Activated T-helper 2 cell treated with anti-CD3 and anti-CD28 coated beads, Interferon-gamma antibody, Interleukin-2, Interleukin-4, amounts not matched to agents 10 μg/mL and 5 μg/mL and 100 μg/mL, durations not matched to agents 14 hours and 24 hours and 36 hours (primary cell): ENCODE measurements at regions not wholly inside any gene's neighbourhood (a gene's known extent, or its start where the extent isn't known, plus 50 kb on each side); places are given as distances from the start of the nearest gene placed in this dataset.
"Not testable (repeated sequence)": the region's sequence is repeated elsewhere in the genome, so short reads cannot be mapped to it uniquely, and the experiment has no call there.

Experiments used
- DNase-seq: peaks from one replicate; pipeline ENCODE4 v3.0.0; 2021; ENCODE audit warnings: low spot score
- H3K27ac Mint-ChIP-seq: one replicate; pipeline ENCODE4 v1.8.0; 2021; ENCODE audit warnings: mixed read lengths
- H3K27me3 Mint-ChIP-seq: one replicate; pipeline ENCODE4 v1.8.0; 2021; ENCODE audit warnings: low read depth, mixed read lengths
- H3K36me3 Mint-ChIP-seq: one replicate; pipeline ENCODE4 v1.8.0; 2021; ENCODE audit warnings: low read depth, mixed read lengths
- H3K4me1 Mint-ChIP-seq: one replicate; pipeline ENCODE4 v1.8.0; 2021; ENCODE audit warnings: low read depth, mixed read lengths
- H3K4me3 Mint-ChIP-seq: one replicate; pipeline ENCODE4 v1.8.0; 2021; ENCODE audit warnings: low read depth, mild to moderate bottlenecking, moderate library complexity, mixed read lengths
- H3K9me3 Mint-ChIP-seq: one replicate; pipeline ENCODE4 v1.8.0; 2021; ENCODE audit warnings: mixed read lengths
- intact Hi-C: fragments of 100-400 bp; cut with micrococcal nuclease; formaldehyde crosslinking; loops from one replicate; pipeline ENCODE4 v1.15.1; 2023

DNA sequence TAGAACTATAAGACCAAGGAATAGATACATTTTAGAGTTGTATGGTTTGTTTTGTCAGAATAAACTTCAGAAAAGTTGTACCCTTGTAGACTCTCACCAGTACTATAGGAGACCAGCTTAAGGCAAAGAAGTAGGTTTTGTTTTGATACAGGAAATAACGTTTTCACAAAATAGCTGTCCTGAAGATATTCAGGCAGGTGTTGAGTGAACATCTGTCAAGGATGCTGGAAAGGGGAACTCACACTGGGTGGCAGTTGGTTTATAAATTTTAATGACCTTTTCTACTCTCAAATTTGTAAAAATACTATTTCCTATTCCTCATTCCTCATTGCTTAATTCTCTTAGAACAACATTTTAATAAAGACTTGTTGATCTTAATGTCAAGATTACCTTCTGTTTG is 174.0 kb upstream of the MAN1A1 start:
- no peaks in the 10 kb centered on the region for H3K4me1 Mint-ChIP-seq
- H3K27ac Mint-ChIP-seq: no peak overlapping the region
- peaks cover 29% of the 10 kb centered on the region for H3K27me3 Mint-ChIP-seq
- DNase-seq: no peak
- H3K36me3 Mint-ChIP-seq: no peaks in the 10 kb centered on the region
- H3K9me3 Mint-ChIP-seq: no peaks in the 10 kb centered on the region
- intact Hi-C loops: no loop called here
- H3K4me3 Mint-ChIP-seq: no peak overlapping the region

DNA sequence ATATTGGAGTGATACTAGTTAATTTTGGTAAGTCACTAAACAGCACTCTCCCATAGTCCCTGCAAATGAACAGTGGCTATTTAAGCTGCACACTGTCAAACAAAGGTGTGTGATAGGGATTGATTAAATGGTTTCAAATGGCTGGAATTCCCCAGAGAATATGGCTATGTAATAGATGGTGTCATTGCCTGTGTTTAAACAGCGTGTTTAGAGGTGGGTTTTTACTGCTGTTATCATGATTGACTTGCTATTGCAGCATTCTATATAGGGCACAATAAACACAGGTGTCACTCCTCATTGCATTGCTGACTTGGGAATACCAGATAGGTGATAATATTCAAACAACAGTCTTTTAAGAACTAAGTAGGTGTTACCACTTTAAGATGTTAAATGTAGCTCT is 171.7 kb upstream of the MAN1A1 start:
- DNase-seq: no peak
- intact Hi-C loops: no loop called here
- Mint-ChIP-seq H3K4me3 (no peak overlapping the region), H3K36me3 (no peaks in the 10 kb centered on the region), H3K27ac (no peak overlapping the region), H3K4me1 (peaks cover 2% of the 10 kb centered on the region), H3K27me3 (peaks cover 30% of the 10 kb centered on the region), H3K9me3 (no peaks in the 10 kb centered on the region)

DNA sequence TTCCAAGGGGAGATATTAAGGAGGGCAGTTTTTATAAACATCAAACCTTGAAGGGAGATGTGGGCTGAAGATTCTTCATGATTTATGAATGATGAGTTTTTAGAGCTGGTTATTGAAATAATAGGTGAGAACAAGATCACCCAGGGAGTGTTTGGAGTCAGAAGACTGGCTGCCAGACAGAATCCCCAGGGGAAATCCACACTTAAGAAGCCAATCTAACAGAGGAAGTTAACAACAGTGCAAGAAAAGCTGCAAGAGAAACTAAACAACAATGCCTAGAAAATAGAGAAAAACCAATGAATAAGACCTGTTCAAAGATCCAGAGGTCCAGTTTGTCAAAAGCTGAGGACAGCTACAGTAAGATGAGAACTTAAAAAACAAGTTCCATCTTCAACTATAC is 167.9 kb upstream of the MAN1A1 start:
- H3K27ac Mint-ChIP-seq: no peak overlapping the region
- no peak overlapping the region for H3K4me3 Mint-ChIP-seq
- peaks cover 47% of the 10 kb centered on the region for H3K27me3 Mint-ChIP-seq

DNA sequence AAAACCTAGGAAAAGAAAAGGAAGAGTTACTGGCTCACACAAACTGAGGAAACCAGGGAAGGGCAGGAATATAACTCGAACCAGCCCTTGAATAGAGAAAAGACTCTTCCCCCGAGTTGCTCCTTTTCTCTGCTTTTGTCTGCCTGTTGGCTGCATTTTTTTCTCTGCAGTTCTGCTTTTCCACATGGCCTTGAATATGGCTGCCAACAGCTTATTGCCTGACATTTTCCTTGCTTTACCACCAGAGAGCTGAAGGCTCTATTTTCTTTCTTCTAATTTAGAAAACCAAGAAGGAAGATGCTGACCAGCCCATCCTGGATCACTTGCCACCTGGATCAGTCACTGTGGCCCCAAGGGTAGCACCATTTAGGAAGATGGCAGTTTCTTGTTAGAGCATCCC is 164.8 kb upstream of the MAN1A1 start:
- intact Hi-C loops: no loop called here
- Mint-ChIP-seq H3K27ac (no peak overlapping the region), H3K27me3 (peaks cover 50% of the 10 kb centered on the region), H3K36me3 (no peaks in the 10 kb centered on the region), H3K4me3 (no peak overlapping the region), H3K9me3 (no peaks in the 10 kb centered on the region), H3K4me1 (peaks cover 2% of the 10 kb centered on the region)
- DNase-seq: no peak

More for the DNA sequence above, 167.9 kb upstream of the MAN1A1 start:
- DNase-seq: no peak
- intact Hi-C loops: no loop called here
- no peaks in the 10 kb centered on the region for H3K9me3 Mint-ChIP-seq
- peaks cover 2% of the 10 kb centered on the region for H3K4me1 Mint-ChIP-seq
- H3K36me3 Mint-ChIP-seq: no peaks in the 10 kb centered on the region

DNA sequence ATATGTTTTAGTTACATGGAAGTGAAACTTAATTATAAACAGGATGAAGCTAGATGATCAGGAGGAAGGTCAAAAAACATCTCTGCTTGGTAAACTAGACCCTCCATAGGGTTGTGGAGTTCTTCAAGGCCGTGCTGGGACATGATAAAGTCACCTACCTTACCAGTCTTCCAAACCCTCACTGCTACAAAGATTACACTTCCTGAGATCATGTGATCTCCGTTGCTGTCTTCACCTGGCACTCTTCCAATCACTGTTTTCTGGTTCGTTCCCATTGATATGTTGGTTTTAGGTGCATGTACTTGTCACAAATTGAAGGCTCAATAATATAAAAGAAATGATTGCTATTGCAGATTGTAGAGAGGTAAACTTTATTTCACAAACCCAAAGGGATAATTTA is 161.5 kb upstream of the MAN1A1 start:
- Mint-ChIP-seq H3K36me3 (no peaks in the 10 kb centered on the region), H3K27ac (no peak overlapping the region), H3K4me1 (no peaks in the 10 kb centered on the region), H3K9me3 (no peaks in the 10 kb centered on the region), H3K4me3 (no peak overlapping the region), H3K27me3 (peaks cover 48% of the 10 kb centered on the region)
- intact Hi-C loops: no loop called here
- no peak for DNase-seq

DNA sequence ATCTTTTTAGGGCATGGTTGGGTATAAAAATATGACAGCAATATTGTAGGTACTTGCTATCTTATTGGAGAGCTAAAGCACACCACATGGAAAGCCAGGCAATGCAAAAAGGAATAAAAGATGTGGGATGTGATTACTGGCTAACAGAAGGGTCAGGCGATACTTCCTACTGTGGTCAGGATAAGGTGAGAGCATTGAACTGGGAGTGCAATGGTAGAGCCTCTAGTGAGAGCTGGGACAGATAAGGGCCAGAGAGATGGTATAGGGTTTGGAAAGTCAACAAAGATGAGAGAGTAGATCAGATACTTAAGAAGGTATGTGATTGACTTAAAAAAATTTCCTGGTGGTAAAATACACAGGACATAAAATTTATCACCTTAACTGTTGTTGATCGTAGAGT is 160.7 kb upstream of the MAN1A1 start:
- Mint-ChIP-seq H3K27ac (no peak overlapping the region), H3K4me1 (no peaks in the 10 kb centered on the region), H3K4me3 (no peak overlapping the region), H3K9me3 (no peaks in the 10 kb centered on the region), H3K36me3 (no peaks in the 10 kb centered on the region), H3K27me3 (peaks cover 46% of the 10 kb centered on the region)
- no peak for DNase-seq
- intact Hi-C loops: no loop called here

DNA sequence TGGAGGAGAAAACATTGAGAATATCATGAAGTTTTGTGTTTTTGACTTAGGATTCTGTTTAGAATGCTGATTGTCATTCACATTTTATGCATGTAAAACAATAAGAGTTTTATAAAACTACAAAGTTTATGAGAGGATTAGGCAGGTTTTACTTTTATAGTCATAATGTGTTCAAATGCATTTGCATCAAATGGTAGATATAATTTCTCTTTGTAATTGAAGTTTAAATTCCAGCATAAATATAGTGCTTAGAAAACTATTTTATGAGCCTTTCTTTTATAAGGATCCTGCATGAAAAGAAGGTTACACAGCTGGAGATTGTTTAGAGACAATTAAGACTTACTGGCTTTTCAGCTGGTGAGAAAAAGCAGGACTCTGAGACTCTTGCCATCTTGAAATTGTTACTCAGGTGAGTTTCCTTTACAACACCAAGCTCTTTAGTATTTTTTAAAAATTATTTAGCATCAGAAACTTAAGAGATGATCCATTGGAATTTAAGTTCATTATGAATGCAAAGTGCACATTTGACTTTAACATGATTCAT is 157.1 kb upstream of the MAN1A1 start:
- Mint-ChIP-seq H3K36me3 (no peaks in the 10 kb centered on the region), H3K9me3 (no peaks in the 10 kb centered on the region), H3K27ac (no peak overlapping the region), H3K4me1 (no peaks in the 10 kb centered on the region), H3K4me3 (no peak overlapping the region), H3K27me3 (peaks cover 34% of the 10 kb centered on the region)
- intact Hi-C loops: no loop called here
- DNase-seq: no peak

DNA sequence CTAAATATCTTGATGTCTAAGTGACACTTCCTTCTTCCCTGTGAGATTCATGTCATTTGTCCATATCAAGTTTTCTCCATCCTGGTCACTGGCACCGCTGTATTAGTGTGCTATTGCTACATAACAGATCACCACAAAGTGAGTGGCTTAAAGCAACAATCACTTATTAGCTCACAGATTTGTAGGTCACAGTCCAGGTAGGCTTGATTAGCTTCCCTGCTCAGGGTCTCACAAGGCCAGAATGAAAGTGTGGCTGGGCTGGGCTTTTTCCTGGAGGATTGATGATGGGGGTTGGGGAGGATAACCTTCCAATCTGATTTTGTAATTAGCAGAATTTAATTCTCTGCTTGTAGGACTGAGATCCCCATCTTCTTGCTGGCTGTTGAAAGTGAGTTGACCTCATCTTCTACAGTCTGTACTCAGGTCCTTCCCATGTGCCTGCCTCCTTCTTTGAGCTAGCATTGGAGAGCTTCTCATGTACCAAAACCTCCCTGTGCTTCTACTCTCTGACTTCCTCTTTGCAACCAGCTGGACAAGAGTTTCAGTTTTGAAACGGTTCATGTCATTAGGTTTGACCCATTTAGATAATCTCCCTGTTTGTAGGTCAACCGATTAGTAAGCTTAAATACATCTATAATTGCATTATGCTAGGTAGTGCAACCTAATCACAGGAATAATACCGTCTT is 152.4 kb upstream of the MAN1A1 start:
- H3K27ac Mint-ChIP-seq: no peak overlapping the region
- DNase-seq: no peak
- H3K27me3 Mint-ChIP-seq: peaks cover 14% of the 10 kb centered on the region
- no peaks in the 10 kb centered on the region for H3K9me3 Mint-ChIP-seq
- no peaks in the 10 kb centered on the region for H3K36me3 Mint-ChIP-seq
- peaks cover 2% of the 10 kb centered on the region for H3K4me1 Mint-ChIP-seq
- intact Hi-C loops: no loop called here
- H3K4me3 Mint-ChIP-seq: no peak overlapping the region

DNA sequence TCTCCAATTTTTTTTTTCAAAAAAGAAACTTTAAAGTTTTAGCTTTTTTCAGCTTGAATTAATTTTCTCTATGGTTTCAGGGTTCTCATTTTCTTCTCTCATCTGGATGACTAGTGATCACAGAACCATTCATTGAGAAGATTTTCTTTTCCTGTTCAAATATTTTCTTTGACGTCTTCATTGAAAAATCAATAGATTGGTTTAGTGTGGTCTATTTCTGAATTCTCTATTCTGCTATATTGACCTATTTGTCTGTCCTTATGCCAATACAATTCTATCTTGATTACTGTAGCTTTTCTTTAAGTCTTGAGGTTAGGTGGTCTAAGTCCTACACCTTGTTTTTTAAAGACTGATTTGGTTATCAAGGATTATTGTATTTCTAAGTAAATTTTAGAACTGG is 150.2 kb upstream of the MAN1A1 start:
- DNase-seq: no peak
- no peaks in the 10 kb centered on the region for H3K9me3 Mint-ChIP-seq
- no peak overlapping the region for H3K27ac Mint-ChIP-seq
- no peak overlapping the region for H3K4me3 Mint-ChIP-seq
- peaks cover 2% of the 10 kb centered on the region for H3K4me1 Mint-ChIP-seq
- H3K27me3 Mint-ChIP-seq: peaks cover 16% of the 10 kb centered on the region
- intact Hi-C loops: no loop called here
- H3K36me3 Mint-ChIP-seq: no peaks in the 10 kb centered on the region

DNA sequence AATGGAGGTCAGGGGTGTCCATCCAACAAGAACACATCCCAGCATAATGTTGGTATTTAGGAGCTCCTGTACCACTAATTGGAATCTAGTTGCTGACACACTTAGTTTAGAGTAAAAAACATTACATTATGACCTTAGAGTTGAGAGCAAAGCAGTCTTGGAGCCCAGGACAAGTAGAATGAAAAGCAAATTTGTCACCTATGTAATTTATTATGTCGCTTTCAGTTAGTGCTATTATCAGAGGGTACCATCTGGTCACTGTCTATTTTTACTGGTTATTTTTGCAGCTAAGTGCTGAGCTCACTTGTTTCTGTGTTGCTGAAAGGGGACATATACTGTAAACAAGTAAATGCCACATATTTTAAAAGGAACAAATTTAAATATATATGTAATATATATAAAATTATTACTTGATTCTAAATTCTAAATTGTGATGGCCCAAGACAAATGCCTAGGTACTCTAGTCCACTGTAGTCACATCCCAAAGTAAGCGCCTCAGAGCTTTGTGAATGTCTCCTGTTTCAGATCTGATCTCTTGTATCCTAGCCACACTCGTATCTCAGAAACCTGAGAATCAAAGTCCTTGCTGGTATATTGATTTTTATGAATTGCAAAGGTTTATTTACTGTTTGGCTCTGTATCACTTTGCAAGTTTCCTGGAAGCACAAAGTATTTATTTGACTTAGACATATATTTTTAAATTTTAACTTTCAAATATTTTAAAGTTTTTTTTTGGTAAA is 148.6 kb upstream of the MAN1A1 start:
- DNase-seq: no peak
- Mint-ChIP-seq H3K36me3 (no peaks in the 10 kb centered on the region), H3K9me3 (no peaks in the 10 kb centered on the region), H3K27me3 (peaks cover 20% of the 10 kb centered on the region), H3K4me1 (peaks cover 2% of the 10 kb centered on the region), H3K4me3 (no peak overlapping the region), H3K27ac (no peak overlapping the region)
- intact Hi-C loops: no loop called here

DNA sequence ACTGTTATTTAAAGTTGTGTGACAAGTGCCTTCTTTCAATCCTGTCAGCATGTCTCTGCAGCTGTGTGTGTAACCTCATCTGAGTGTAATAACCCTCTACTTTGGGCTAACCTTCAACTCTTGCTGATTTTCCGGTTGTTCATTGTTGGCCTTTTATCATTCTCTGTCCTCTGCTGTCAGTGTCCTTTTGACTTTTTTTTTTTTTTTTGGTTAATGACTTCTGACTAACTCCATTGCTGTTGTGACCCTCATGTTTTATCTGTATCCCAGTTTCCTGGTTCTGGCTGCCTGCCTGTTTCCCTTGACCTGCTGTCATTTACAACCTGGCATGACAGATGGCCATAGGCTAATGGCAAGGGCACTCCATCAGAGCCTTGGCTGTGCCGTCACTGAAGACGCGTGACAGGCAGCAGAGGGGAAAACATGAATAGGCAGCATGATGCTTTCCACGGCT is 145.7 kb upstream of the MAN1A1 start:
- peaks cover 10% of the 10 kb centered on the region for H3K9me3 Mint-ChIP-seq
- intact Hi-C loops: no loop called here
- H3K27ac Mint-ChIP-seq: no peak overlapping the region
- no peak overlapping the region for H3K4me3 Mint-ChIP-seq
- DNase-seq: no peak
- peaks cover 3% of the 10 kb centered on the region for H3K36me3 Mint-ChIP-seq
- H3K4me1 Mint-ChIP-seq: peaks cover 14% of the 10 kb centered on the region
- peaks cover 24% of the 10 kb centered on the region for H3K27me3 Mint-ChIP-seq

DNA sequence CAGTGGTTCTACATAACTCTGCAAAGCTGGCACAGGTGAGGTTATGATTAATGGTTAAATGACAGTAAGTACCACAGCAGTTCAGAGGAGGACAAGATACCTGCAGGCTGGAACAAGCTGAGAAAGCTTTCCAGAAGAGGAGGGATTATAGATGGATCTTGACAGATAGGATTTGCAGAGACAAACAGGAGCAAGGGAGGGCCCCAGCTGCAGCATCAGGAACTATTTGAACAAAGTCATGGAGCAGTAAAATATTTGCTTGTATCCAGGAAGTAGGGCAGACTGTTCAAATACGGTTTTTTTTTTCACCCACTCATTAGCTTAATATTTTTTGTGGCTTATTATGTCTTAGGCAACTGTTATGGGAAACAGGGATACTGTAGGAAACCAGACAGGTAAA is 144.4 kb upstream of the MAN1A1 start:
- intact Hi-C loops: no loop called here
- Mint-ChIP-seq H3K9me3 (peaks cover 13% of the 10 kb centered on the region), H3K36me3 (peaks cover 11% of the 10 kb centered on the region), H3K27me3 (peaks cover 21% of the 10 kb centered on the region), H3K27ac (no peak overlapping the region), H3K4me1 (peaks cover 21% of the 10 kb centered on the region), H3K4me3 (no peak overlapping the region)
- no peak for DNase-seq

DNA sequence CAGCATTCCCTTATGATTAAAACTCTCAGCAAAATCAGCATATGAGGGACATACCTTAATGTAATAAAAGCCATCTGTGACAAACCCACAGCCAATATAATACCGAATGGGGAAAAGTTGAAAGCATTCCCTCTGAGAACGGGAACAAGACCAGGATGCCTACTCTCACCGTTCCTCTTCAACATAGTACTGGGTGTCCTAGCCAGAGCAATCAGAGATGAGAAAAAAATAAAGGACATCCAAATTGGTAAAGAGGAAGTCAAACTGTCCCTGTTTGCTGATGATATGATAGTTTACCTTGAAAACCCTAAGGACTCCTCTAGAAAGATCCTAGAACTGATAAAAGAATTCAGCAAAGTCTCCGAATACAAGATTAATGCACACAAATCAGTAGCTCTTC is 141.6 kb upstream of the MAN1A1 start:
- DNase-seq, H3K4me3 Mint-ChIP-seq, intact Hi-C loops, H3K27ac Mint-ChIP-seq: not testable (repeated sequence)
- peaks cover 18% of the 10 kb centered on the region for H3K9me3 Mint-ChIP-seq
- H3K36me3 Mint-ChIP-seq: peaks cover 22% of the 10 kb centered on the region
- H3K4me1 Mint-ChIP-seq: peaks cover 22% of the 10 kb centered on the region
- peaks cover 25% of the 10 kb centered on the region for H3K27me3 Mint-ChIP-seq
